B cell (primary cell): ENCODE measurements at regions not wholly inside any gene's neighbourhood (a gene's known extent, or its start where the extent isn't known, plus 50 kb on each side); places are given as distances from the start of the nearest gene placed in this dataset.

Experiments used
- ATAC-seq: fragments of 200-7000 bp; cut with Tn5 transposase; one replicate; pipeline ENCODE4 v1.10.0; 2021; ENCODE audit warnings: low read depth, mild to moderate bottlenecking, moderate number of reproducible peaks, moderate library complexity
- CTCF ChIA-PET: fragments of 350-600 bp; sonication (Branson Sonifier 250); formaldehyde crosslinking; loops from one replicate; lab custom pipeline; 2021; ENCODE audit warnings: antibody characterized with exemption, inconsistent platforms; lab: Charles Lee
- POLR2A ChIA-PET: fragments of 350-600 bp; sonication (Branson Sonifier 250); formaldehyde crosslinking; loops from one replicate; lab custom pipeline; 2021; ENCODE audit warnings: antibody characterized with exemption; lab: Charles Lee
- DNase-seq: peaks from one replicate; pipeline ENCODE4 v3.0.0; 2013
- H2AFZ ChIP-seq: 2 replicates; pipeline ENCODE4 v1.6.1; 2012; ENCODE audit warnings: mild to moderate bottlenecking, low read depth, low read length; ENCODE audit not compliant: insufficient read depth, poor library complexity, severe bottlenecking
- H3K27ac ChIP-seq, 2 donors: 1 replicate in 1 of 2; 2 replicates in 1 of 2; pipeline ENCODE4 v1.5.1; 2012 to 2013; ENCODE audit warnings: low read length in 2 of 2, mild to moderate bottlenecking in 2 of 2, moderate library complexity in 1 of 2
- H3K27me3 ChIP-seq, 4 experiments: fragments of 200-600 bp in 1 of 4; sonication (generic) in 1 of 4; replicated peaks in 1 of 4; 1 replicate in 2 of 4; 2 replicates in 2 of 4; pipeline versions ENCODE4 v1.6.1 to v1.7.0; 2013 to 2016; ENCODE audit warnings: low read length in 3 of 4, mild to moderate bottlenecking in 2 of 4, mixed read lengths in 1 of 4, moderate library complexity in 1 of 4; ENCODE audit not compliant: insufficient read depth in 4 of 4, control insufficient read depth in 3 of 4; ENCODE audit errors: control extremely low read depth in 1 of 4
- H3K36me3 ChIP-seq, 2 experiments: replicated peaks in 1 of 2; 1 replicate in 1 of 2; 2 replicates in 1 of 2; pipeline versions ENCODE4 v1.6.1 to v1.7.1; 2013; ENCODE audit warnings: low read length in 1 of 2; ENCODE audit not compliant: insufficient read depth in 2 of 2, control insufficient read depth in 1 of 2; ENCODE audit errors: control extremely low read depth in 1 of 2, extremely low read depth in 1 of 2
- H3K4me1 ChIP-seq, 2 donors: fragments of 200-600 bp in 1 of 2; sonication (generic) in 1 of 2; 1 replicate in 1 of 2; 2 replicates in 1 of 2; pipeline versions ENCODE4 v1.5.1 to v1.6.1; 2013 to 2017; ENCODE audit warnings: low read length in 2 of 2; ENCODE audit not compliant: control insufficient read depth in 2 of 2, insufficient read depth in 2 of 2
- H3K4me2 ChIP-seq: replicated peaks from 2 replicates; pipeline ENCODE3; 2012; ENCODE audit warnings: mild to moderate bottlenecking, low read depth, low read length; ENCODE audit not compliant: poor library complexity, severe bottlenecking
- H3K4me3 ChIP-seq, 5 experiments: fragments of 200-600 bp in 1 of 5; sonication (generic) in 1 of 5; 1 replicate in 3 of 5; 2 replicates in 2 of 5; pipeline versions ENCODE4 v1.5.1 to v1.7.0; 2011 to 2016; ENCODE audit warnings: low read length in 4 of 5, mild to moderate bottlenecking in 4 of 5, low read depth in 2 of 5, control low read depth in 1 of 5, moderate library complexity in 1 of 5; ENCODE audit not compliant: insufficient read depth in 1 of 5; ENCODE audit errors: control extremely low read depth in 1 of 5, extremely low read depth in 1 of 5
- H3K79me2 ChIP-seq: fragments of 200-600 bp; sonication (generic); one replicate; pipeline ENCODE4 v1.6.0; 2016; ENCODE audit warnings: low read length; ENCODE audit not compliant: control insufficient read depth, insufficient read depth
- H3K9ac ChIP-seq: fragments of 200-600 bp; sonication (generic); 2 replicates; pipeline ENCODE4 v1.6.1; 2017; ENCODE audit warnings: mild to moderate bottlenecking, low read length, moderate library complexity
- H3K9me3 ChIP-seq, 3 donors: one replicate each; pipeline versions ENCODE4 v1.6.1 to v1.7.1; 2013; ENCODE audit warnings: low read length in 2 of 3; ENCODE audit not compliant: control insufficient read depth in 2 of 3, insufficient read depth in 1 of 3; ENCODE audit errors: control extremely low read depth in 1 of 3
- H4K20me1 ChIP-seq: 2 replicates; pipeline ENCODE4 v1.6.0; 2012; ENCODE audit warnings: mild to moderate bottlenecking, low read length; ENCODE audit not compliant: insufficient read depth, control insufficient read depth, poor library complexity, severe bottlenecking
- H3K27ac Mint-ChIP-seq: one replicate; pipeline ENCODE4 v1.8.0; 2021; ENCODE audit warnings: mixed read lengths
- H3K27me3 Mint-ChIP-seq: one replicate; pipeline ENCODE4 v1.8.0; 2021; ENCODE audit warnings: mixed read lengths
- H3K4me1 Mint-ChIP-seq: one replicate; pipeline ENCODE4 v1.8.0; 2021; ENCODE audit warnings: mixed read lengths
- H3K4me3 Mint-ChIP-seq: one replicate; pipeline ENCODE4 v1.8.0; 2021; ENCODE audit warnings: mixed read lengths
- H3K9me3 Mint-ChIP-seq: one replicate; pipeline ENCODE4 v1.8.0; 2022; ENCODE audit warnings: mixed read lengths; ENCODE audit not compliant: insufficient read depth
- EZH2 ChIP-seq: IDR thresholded peaks from 2 replicates; pipeline ENCODE4 v1.6.1; 2012; ENCODE audit warnings: borderline replicate concordance, low read depth, mild to moderate bottlenecking, moderate library complexity, low read length; ENCODE audit not compliant: insufficient read depth, poor library complexity, severe bottlenecking
- WGBS: methylation state at CpG from one replicate; pipeline ENCODE4 v1.1.5; 2013; ENCODE audit warnings: missing lambda C conversion rate; ENCODE audit not compliant: insufficient coverage; 5-methylcytosine and 5-hydroxymethylcytosine counted together
- intact Hi-C: fragments of 100-400 bp; cut with micrococcal nuclease; formaldehyde crosslinking; loops from one replicate; pipeline ENCODE4 v1.10.0; 2022
- TF ChIP-seq, protein P1 (sequence below): fragments of 200-600 bp; IDR thresholded peaks from one replicate; pipeline ENCODE4 v1.8.0; 2022; ENCODE audit warnings: antibody characterized with exemption, mild to moderate bottlenecking

DNA sequence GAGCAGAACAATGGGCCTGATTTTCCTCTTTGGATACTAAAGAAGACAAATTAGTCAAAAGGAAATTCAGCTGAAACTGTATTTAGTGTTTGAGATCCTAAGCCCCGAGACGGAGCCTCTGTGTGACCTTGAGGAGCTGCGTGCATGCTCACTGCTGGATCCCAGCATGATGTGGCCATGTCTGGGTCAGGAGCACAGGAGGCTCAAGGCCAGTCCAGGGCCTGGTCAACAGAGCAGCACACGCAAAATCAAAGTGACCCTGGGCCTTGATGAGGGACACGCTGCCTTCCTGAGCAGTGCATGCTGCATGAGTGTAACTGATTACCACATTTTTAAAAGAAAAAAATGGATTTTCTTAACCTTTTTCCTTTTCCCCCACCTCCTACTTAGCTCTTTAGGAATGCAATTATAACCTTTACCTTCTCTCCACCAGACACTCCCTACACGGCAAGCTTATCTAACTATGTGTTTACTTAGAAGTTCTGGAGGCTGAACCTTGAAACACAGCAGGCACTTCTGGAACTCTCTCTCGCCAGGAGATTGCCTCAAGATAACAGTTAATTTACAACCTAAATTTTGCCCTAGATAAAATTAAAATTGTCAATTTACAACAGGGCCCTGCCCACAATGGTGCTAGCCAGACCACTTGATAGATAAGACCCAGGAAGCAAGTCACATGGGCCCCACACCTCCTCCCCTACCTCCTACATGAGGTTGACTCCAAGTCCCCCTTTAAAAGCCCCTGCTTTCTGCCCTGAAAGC is 144.6 kb downstream of the LRIG2 start:
- no peaks in the 10 kb centered on the region for H3K4me1 ChIP-seq
- no peaks in the 10 kb centered on the region for H4K20me1 ChIP-seq
- H3K36me3 ChIP-seq = no peaks in the 10 kb centered on the region
- POLR2A ChIA-PET = no interaction called here
- Mint-ChIP-seq H3K27me3 (peaks cover 5% of the 10 kb centered on the region), H3K4me1 (no peaks in the 10 kb centered on the region), H3K27ac (no peak overlapping the region), H3K9me3 (no peaks in the 10 kb centered on the region), H3K4me3 (no peak overlapping the region)
- 78% methylated on average over 5 of the region's 7 CpGs for WGBS
- ATAC-seq (no peak), DNase-seq (no peak)
- peaks cover 0 to 8% (median 0%) of the 10 kb centered on the region in 3 donors for H3K9me3 ChIP-seq
- CTCF ChIA-PET = no interaction called here
- no peak for TF ChIP-seq EZH2
- TF ChIP-seq, protein P1, sequence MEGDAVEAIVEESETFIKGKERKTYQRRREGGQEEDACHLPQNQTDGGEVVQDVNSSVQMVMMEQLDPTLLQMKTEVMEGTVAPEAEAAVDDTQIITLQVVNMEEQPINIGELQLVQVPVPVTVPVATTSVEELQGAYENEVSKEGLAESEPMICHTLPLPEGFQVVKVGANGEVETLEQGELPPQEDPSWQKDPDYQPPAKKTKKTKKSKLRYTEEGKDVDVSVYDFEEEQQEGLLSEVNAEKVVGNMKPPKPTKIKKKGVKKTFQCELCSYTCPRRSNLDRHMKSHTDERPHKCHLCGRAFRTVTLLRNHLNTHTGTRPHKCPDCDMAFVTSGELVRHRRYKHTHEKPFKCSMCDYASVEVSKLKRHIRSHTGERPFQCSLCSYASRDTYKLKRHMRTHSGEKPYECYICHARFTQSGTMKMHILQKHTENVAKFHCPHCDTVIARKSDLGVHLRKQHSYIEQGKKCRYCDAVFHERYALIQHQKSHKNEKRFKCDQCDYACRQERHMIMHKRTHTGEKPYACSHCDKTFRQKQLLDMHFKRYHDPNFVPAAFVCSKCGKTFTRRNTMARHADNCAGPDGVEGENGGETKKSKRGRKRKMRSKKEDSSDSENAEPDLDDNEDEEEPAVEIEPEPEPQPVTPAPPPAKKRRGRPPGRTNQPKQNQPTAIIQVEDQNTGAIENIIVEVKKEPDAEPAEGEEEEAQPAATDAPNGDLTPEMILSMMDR = no peak
- intact Hi-C loops = no loop called here
- H3K27ac ChIP-seq = no peak overlapping the region
- no peak overlapping the region for H3K4me3 ChIP-seq
- H3K79me2 ChIP-seq = no peaks in the 10 kb centered on the region
- no peaks in the 10 kb centered on the region for H3K27me3 ChIP-seq
- H3K4me2 ChIP-seq = no peak overlapping the region
- H2AFZ ChIP-seq = no peak overlapping the region
- H3K9ac ChIP-seq = no peak overlapping the region

DNA sequence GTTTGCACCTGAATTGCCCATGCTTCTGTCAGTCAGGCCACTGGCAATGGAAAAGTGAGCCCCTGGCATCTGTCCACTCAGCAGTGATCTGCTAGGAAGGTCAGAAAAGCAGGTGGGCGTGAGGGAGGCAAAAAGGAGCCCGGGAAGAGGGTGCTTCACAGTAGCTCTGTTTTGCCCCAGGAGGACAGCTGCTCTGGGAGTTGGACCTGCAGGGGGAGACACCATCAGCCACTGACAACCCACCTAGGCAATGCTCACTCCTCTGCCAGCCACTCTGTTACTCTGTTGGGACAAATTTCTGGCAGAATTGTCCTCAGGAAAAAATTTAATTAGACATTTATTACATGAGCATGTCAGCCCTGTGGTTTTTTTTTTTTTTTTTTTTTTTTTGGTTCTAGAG is 146.4 kb downstream of the LRIG2 start:
- no peaks in the 10 kb centered on the region for H3K27me3 ChIP-seq
- no peak overlapping the region for H3K4me3 Mint-ChIP-seq
- POLR2A ChIA-PET = no interaction called here
- H3K4me3 ChIP-seq = no peak overlapping the region
- CTCF ChIA-PET = no interaction called here
- no peaks in the 10 kb centered on the region for H3K4me1 ChIP-seq
- no peaks in the 10 kb centered on the region for H4K20me1 ChIP-seq
- intact Hi-C loops = no loop called here
- no peak overlapping the region for H3K4me2 ChIP-seq
- TF ChIP-seq EZH2 = no peak
- TF ChIP-seq, protein P1 = no peak
- H3K4me1 Mint-ChIP-seq = no peaks in the 10 kb centered on the region
- WGBS = 82% methylated on average over 2 of the region's 2 CpGs
- H3K9ac ChIP-seq = no peak overlapping the region
- ATAC-seq (no peak), DNase-seq (no peak)
- H3K36me3 ChIP-seq = no peaks in the 10 kb centered on the region
- no peaks in the 10 kb centered on the region for H3K9me3 Mint-ChIP-seq
- no peak overlapping the region for H3K27ac ChIP-seq
- peaks cover 6% of the 10 kb centered on the region for H3K27me3 Mint-ChIP-seq
- H3K9me3 ChIP-seq = peaks cover 0 to 5% (median 0%) of the 10 kb centered on the region in 3 donors
- H3K27ac Mint-ChIP-seq = no peak overlapping the region
- no peak overlapping the region for H2AFZ ChIP-seq
- no peaks in the 10 kb centered on the region for H3K79me2 ChIP-seq
